ENCODE measurements at regions not wholly inside any gene's neighbourhood (a gene's known extent, or its start where the extent isn't known, plus 50 kb on each side); places are given as distances from the start of the nearest gene placed in this dataset.

GRCh38 chr1:5628416-5628815 lies 363.8 kb downstream of the NPHP4 start:
- no peak for TF ChIP-seq CTCF (IDR thresholded peaks at IDR 0.05)
- no peak for TF ChIP-seq EZH2 (IDR thresholded peaks at IDR 0.05; ENCODE audit: borderline replicate concordance, insufficient read depth, low read depth, low read length, poor library complexity, severe bottlenecking)
